ENCODE measurements at regions not wholly inside any gene's neighbourhood (a gene's known extent, or its start where the extent isn't known, plus 50 kb on each side); places are given as distances from the start of the nearest gene placed in this dataset.

GRCh38 chr4:60846678-60847077 is 353.4 kb upstream of the ADGRL3 start:
- no peak for TF ChIP-seq CTBP2 (IDR thresholded peaks at IDR 0.05; ENCODE audit: borderline replicate concordance, insufficient read depth, insufficient read length, low read length)
- no peak for TF ChIP-seq MAFK (IDR thresholded peaks at IDR 0.05; ENCODE audit: low read depth, low read length)
- TF ChIP-seq TAF7 (optimal IDR thresholded peaks at IDR 0.05; ENCODE audit: borderline replicate concordance, low read depth, low read length), result no peak
- TF ChIP-seq KDM5A (IDR thresholded peaks at IDR 0.05; ENCODE audit: low read length), result no peak
- TF ChIP-seq POLR2AphosphoS5 (IDR thresholded peaks at IDR 0.05; ENCODE audit: low read depth, low read length), result no peak
- TF ChIP-seq E2F6 (IDR thresholded peaks at IDR 0.05), result no peak
- no peak for TF ChIP-seq PHF8 (conservative IDR thresholded peaks at IDR 0.05; ENCODE audit: low read depth, low read length)
- TF ChIP-seq BACH1 (IDR thresholded peaks at IDR 0.05; ENCODE audit: low read length), result no peak
- no peak overlapping the region for H3K4ac ChIP-seq (replicated peaks; ENCODE audit: insufficient read length, low read depth, low read length)
- DNase-seq (ENCODE audit: low read depth in 1 of 2, low spot score in 2 of 2) (no peak), FAIRE-seq (no peak)
- H4K20me1 ChIP-seq (replicated peaks in 1 of 2; ENCODE audit: control insufficient read depth in 1 of 2, insufficient read depth in 2 of 2, low read length in 2 of 2), result no peaks in the 10 kb centered on the region
- H3K23me2 ChIP-seq (ENCODE audit: low read depth, low read length), result no peaks in the 10 kb centered on the region
- H3K18ac ChIP-seq (ENCODE audit: extremely low read depth, low read length), result no peak overlapping the region
- 91% methylated on average over 4 of the region's 4 CpGs; no CpG with 5 or more reads in 1 of the 2 experiments for WGBS, 2 experiments (ENCODE audit: extremely low coverage in 1 of 2, insufficient coverage in 1 of 2, insufficient read length in 1 of 2, insufficient replicate concordance in 2 of 2, low coverage in 1 of 2, low lambda C conversion rate in 2 of 2, missing lambda C conversion rate in 1 of 2)
- H4K91ac ChIP-seq (replicated peaks; ENCODE audit: insufficient read length, low read length), result no peak overlapping the region
- H2AFZ ChIP-seq (ENCODE audit: low read length), result no peak overlapping the region
- POLR2A ChIA-PET (ENCODE audit: partially characterized antibody), result no interaction called here
- H2BK5ac ChIP-seq (ENCODE audit: low read depth, low read length), result no peak overlapping the region
- H3K36me3 ChIP-seq (ENCODE audit: control insufficient read depth in 2 of 4, insufficient read depth in 4 of 4, low read length in 3 of 4), result no peaks in the 10 kb centered on the region
- H3K4me1 ChIP-seq (replicated peaks in 1 of 4; ENCODE audit: control insufficient read depth in 3 of 4, insufficient read depth in 4 of 4, low read length in 3 of 4), result no peaks in the 10 kb centered on the region
- H2BK20ac ChIP-seq (ENCODE audit: low read length), result no peak overlapping the region
- no peak overlapping the region for H2BK12ac ChIP-seq (ENCODE audit: low read depth, low read length)
- no peak overlapping the region for H3K9ac ChIP-seq (replicated peaks in 1 of 4; ENCODE audit: extremely low read depth in 1 of 4, low read depth in 3 of 4, low read length in 3 of 4)
- H3K27ac ChIP-seq (ENCODE audit: low read depth, low read length), result no peak overlapping the region
- CTCF ChIA-PET (ENCODE audit: partially characterized antibody), result no interaction called here
- no peak overlapping the region for H3K23ac ChIP-seq (ENCODE audit: insufficient read length)
- H3K4me3 ChIP-seq (ENCODE audit: extremely low read depth in 1 of 4, insufficient read depth in 2 of 4, low read depth in 3 of 4, low read length in 4 of 4), result no peak overlapping the region
- H3K27me3 ChIP-seq (replicated peaks in 1 of 4; ENCODE audit: control insufficient read depth in 3 of 4, extremely low read depth in 1 of 4, insufficient read depth in 3 of 4, low read length in 3 of 4), result no peaks in the 10 kb centered on the region
- no peaks in the 10 kb centered on the region for H3K9me3 ChIP-seq (ENCODE audit: insufficient read depth in 2 of 2, low read depth in 1 of 2, low read length in 1 of 2)
- H2AK5ac ChIP-seq (ENCODE audit: low read depth, low read length), result no peak overlapping the region
- H2BK120ac ChIP-seq (replicated peaks; ENCODE audit: low read depth, low read length), result no peak overlapping the region
- no peak overlapping the region for H3K56ac ChIP-seq (replicated peaks; ENCODE audit: insufficient read length, low read depth, low read length)
- no peaks in the 10 kb centered on the region for H3K79me1 ChIP-seq (ENCODE audit: low read depth, low read length)
- H3K4me2 ChIP-seq (ENCODE audit: insufficient read depth in 1 of 2, low read depth in 2 of 2, low read length in 2 of 2), result no peak overlapping the region
- H4K5ac ChIP-seq (ENCODE audit: insufficient read length, low read depth, low read length), result no peak overlapping the region
- no peaks in the 10 kb centered on the region for H3K79me2 ChIP-seq (ENCODE audit: control insufficient read depth in 1 of 2, insufficient read depth in 2 of 2, low read length in 2 of 2)
- no peak overlapping the region for H2BK15ac ChIP-seq (ENCODE audit: low read length)
- no peak overlapping the region for H3K14ac ChIP-seq (ENCODE audit: insufficient read length)
- H4K8ac ChIP-seq (ENCODE audit: extremely low read depth, insufficient read depth, low read length), result no peak overlapping the region
